Body of pancreas (tissue), 4 donors: ENCODE measurements at regions not wholly inside any gene's neighbourhood (a gene's known extent, or its start where the extent isn't known, plus 50 kb on each side); places are given as distances from the start of the nearest gene placed in this dataset.

Experiments
- ATAC-seq: fragments of 150-250 bp; one replicate; pipeline ENCODE4 v1.9.1; 2016
- DNase-seq, 4 donors: peaks; one replicate each; pipeline ENCODE4 v3.0.0-alpha.2; 2019
- H3K27ac ChIP-seq, 4 donors: fragments of 200-600 bp; sonication (generic); 1 replicate in 3 of 4; 2 replicates in 1 of 4; pipeline versions ENCODE4 v1.5.1 to v1.6.1; 2016 to 2019; ENCODE audit warnings: mild to moderate bottlenecking in 1 of 4, mixed read lengths in 1 of 4, moderate library complexity in 1 of 4
- H3K27me3 ChIP-seq, 2 donors: fragments of 200-600 bp; sonication (generic); one replicate each; pipeline ENCODE4 v1.6.0; 2016; ENCODE audit warnings: mild to moderate bottlenecking in 1 of 2
- H3K36me3 ChIP-seq, 2 donors: fragments of 200-600 bp; sonication (generic); replicated peaks in 1 of 2; 2 replicates each; pipeline ENCODE4 v1.5.1; 2016; ENCODE audit warnings: low read depth in 2 of 2; ENCODE audit not compliant: insufficient read depth in 1 of 2
- H3K4me1 ChIP-seq: fragments of 200-600 bp; sonication (generic); one replicate; pipeline ENCODE4 v1.6.0; 2016
- H3K4me3 ChIP-seq, 2 donors: fragments of 200-600 bp; sonication (generic); 1 replicate in 1 of 2; 2 replicates in 1 of 2; pipeline ENCODE4 v1.5.1; 2016 to 2019
- H3K9me3 ChIP-seq, 3 donors: fragments of 200-600 bp; sonication (generic); 1 replicate in 2 of 3; 2 replicates in 1 of 3; pipeline ENCODE4 v1.5.1; 2016
- POLR2A ChIP-seq, 3 donors: fragments of 450-650 bp; IDR thresholded peaks; one replicate each; pipeline ENCODE4 v1.6.1; 2016; ENCODE audit warnings: antibody characterized with exemption in 3 of 3, mild to moderate bottlenecking in 2 of 3
- WGBS, 2 donors: methylation state at CpG; one replicate each; pipeline ENCODE4 v1.1.5; 2017; 5-methylcytosine and 5-hydroxymethylcytosine counted together
- intact Hi-C: fragments of 100-400 bp; cut with DNase I; formaldehyde crosslinking; loops from one replicate; pipeline ENCODE4 v1.15.1; 2023
- TF ChIP-seq, protein P1 (sequence below), 7 experiments: fragments of 450-650 bp in 4 of 7; fragments of 200-600 bp in 3 of 7; sonication (generic) in 3 of 7; IDR thresholded peaks; one replicate each; pipeline ENCODE4 v1.5.1; 2016 to 2019; ENCODE audit warnings: antibody characterized with exemption in 7 of 7

GRCh38 chr4:14863418-14864364 is 138.6 kb upstream of the CPEB2 start:
- Histone ChIP-seq H3K4me3 (no peak overlapping the region), H3K27me3 (no peaks in the 10 kb centered on the region), H3K9me3 (no peaks in the 10 kb centered on the region), H3K27ac (no peak overlapping the region), H3K36me3 (no peaks in the 10 kb centered on the region), H3K4me1 (peaks cover 12% of the 10 kb centered on the region)
- DNase-seq (no peak), ATAC-seq (no peak)
- intact Hi-C loops = no loop called here
- TF ChIP-seq POLR2A (IDR thresholded peaks at IDR 0.05) = no peak
- TF ChIP-seq, protein P1, sequence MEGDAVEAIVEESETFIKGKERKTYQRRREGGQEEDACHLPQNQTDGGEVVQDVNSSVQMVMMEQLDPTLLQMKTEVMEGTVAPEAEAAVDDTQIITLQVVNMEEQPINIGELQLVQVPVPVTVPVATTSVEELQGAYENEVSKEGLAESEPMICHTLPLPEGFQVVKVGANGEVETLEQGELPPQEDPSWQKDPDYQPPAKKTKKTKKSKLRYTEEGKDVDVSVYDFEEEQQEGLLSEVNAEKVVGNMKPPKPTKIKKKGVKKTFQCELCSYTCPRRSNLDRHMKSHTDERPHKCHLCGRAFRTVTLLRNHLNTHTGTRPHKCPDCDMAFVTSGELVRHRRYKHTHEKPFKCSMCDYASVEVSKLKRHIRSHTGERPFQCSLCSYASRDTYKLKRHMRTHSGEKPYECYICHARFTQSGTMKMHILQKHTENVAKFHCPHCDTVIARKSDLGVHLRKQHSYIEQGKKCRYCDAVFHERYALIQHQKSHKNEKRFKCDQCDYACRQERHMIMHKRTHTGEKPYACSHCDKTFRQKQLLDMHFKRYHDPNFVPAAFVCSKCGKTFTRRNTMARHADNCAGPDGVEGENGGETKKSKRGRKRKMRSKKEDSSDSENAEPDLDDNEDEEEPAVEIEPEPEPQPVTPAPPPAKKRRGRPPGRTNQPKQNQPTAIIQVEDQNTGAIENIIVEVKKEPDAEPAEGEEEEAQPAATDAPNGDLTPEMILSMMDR (IDR thresholded peaks at IDR 0.05) = no peak
- WGBS, 2 donors = 83 to 84% methylated on average over 16 of the region's 16 CpGs

DNA sequence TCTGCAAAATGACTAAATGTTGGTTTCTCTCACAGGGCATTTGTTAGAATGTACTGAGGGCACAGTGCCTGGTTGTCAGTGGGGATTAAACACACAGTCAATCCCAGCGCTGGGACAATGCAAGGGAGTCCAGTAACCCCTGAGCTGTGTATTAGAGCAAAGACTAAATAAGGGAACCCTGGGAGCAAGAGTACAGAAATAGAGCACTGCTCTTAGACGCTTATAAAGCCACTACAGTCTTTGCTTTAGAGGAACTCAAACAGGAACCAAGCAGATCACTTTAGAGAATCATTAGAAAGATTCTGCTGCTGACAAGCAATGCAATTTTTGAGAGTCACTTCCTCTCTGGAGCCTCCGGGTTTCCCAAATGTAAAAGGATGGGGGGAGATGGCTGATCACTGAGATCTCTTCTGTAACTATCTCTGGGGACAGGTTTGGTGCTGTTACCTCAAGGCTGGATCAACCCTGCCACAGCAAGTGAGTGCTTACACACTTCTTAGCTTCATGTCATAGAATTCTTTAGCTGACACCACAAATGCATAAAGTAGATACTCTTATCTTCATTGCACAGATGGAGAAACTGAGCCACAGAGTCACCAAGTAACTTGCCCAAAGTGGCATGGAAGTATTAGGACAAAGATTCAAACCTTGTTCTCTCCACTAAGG is 137.8 kb upstream of the CPEB2 start:
- ATAC-seq = no peak
- Histone ChIP-seq H3K9me3 (no peaks in the 10 kb centered on the region), H3K27me3 (no peaks in the 10 kb centered on the region), H3K4me3 (no peak overlapping the region), H3K27ac (no peak overlapping the region), H3K36me3 (no peaks in the 10 kb centered on the region), H3K4me1 (peaks cover 12% of the 10 kb centered on the region)
- intact Hi-C loops = no loop called here
- WGBS, 2 donors = 53 to 62% methylated on average over 3 of the region's 3 CpGs
- no peak for DNase-seq
- TF ChIP-seq POLR2A (IDR thresholded peaks at IDR 0.05) = no peak
- TF ChIP-seq, protein P1 (IDR thresholded peaks at IDR 0.05) = no peak

- intact Hi-C loops = no loop called here
- DNase-seq (no peak), ATAC-seq (no peak)
- H3K4me1 ChIP-seq = peaks cover 12% of the 10 kb centered on the region
- 77 to 89% methylated on average over 5 of the region's 5 CpGs for WGBS, 2 donors
- no peaks in the 10 kb centered on the region for H3K27me3 ChIP-seq
- H3K36me3 ChIP-seq = no peaks in the 10 kb centered on the region
- TF ChIP-seq, protein P1 (IDR thresholded peaks at IDR 0.05) = no peak
- no peak for TF ChIP-seq POLR2A (IDR thresholded peaks at IDR 0.05)
- no peaks in the 10 kb centered on the region for H3K9me3 ChIP-seq
- H3K27ac ChIP-seq = no peak overlapping the region
- H3K4me3 ChIP-seq = no peak overlapping the region
Measured at GRCh38 chr4:14865031-14865366, 137.3 kb upstream of the CPEB2 start.

GRCh38 chr4:14865804-14866203 is 136.5 kb upstream of the CPEB2 start:
- no peak overlapping the region for H3K27ac ChIP-seq
- intact Hi-C loops = no loop called here
- ATAC-seq = no peak

More at GRCh38 chr4:14865804-14866203, 136.5 kb upstream of the CPEB2 start:
- no peaks in the 10 kb centered on the region for H3K36me3 ChIP-seq
- H3K4me3 ChIP-seq = no peak overlapping the region
- TF ChIP-seq, protein P1 (IDR thresholded peaks at IDR 0.05) = no peak
- TF ChIP-seq POLR2A (IDR thresholded peaks at IDR 0.05) = no peak
- H3K4me1 ChIP-seq = peaks cover 12% of the 10 kb centered on the region
- H3K27me3 ChIP-seq = no peaks in the 10 kb centered on the region
- no peaks in the 10 kb centered on the region for H3K9me3 ChIP-seq
- no peak for DNase-seq
